H1 (cell line): ENCODE measurements at regions not wholly inside any gene's neighbourhood (a gene's known extent, or its start where the extent isn't known, plus 50 kb on each side); places are given as distances from the start of the nearest gene placed in this dataset.

Experiments used
- CTCF ChIA-PET: fragments of 300-600 bp; sonication (Branson Sonifier 250); formaldehyde crosslinking; loops from one replicate; lab custom pipeline; 2021; ENCODE audit not compliant: partially characterized antibody; lab: Charles Lee
- POLR2A ChIA-PET: fragments of 300-600 bp; sonication (Branson Sonifier 250); formaldehyde crosslinking; loops from one replicate; lab custom pipeline; 2021; ENCODE audit warnings: inconsistent platforms; ENCODE audit not compliant: partially characterized antibody; lab: Charles Lee
- DNase-seq, 2 experiments: peaks; one replicate each; pipeline versions ENCODE4 v3.0.0 to v3.0.0-alpha.2; 2010 to 2022; ENCODE audit warnings: low spot score in 2 of 2, low read depth in 1 of 2, mixed read lengths in 1 of 2
- FAIRE-seq: peaks from 2 replicates; lab custom pipeline; 2011; peaks lifted over from hg19 to GRCh38; lab: Jason Lieb, UNC
- H2AFZ ChIP-seq: 2 replicates; pipeline ENCODE4 v1.8.1; 2012; ENCODE audit warnings: low read length, inconsistent platforms
- H2AK5ac ChIP-seq: 2 replicates; pipeline ENCODE4 v1.6.1; 2013; ENCODE audit warnings: low read depth, low read length
- H2BK120ac ChIP-seq: replicated peaks from 2 replicates; pipeline ENCODE3; 2013; ENCODE audit warnings: low read depth, low read length, inconsistent platforms
- H2BK12ac ChIP-seq: 2 replicates; pipeline ENCODE4 v1.6.1; 2013; ENCODE audit warnings: low read depth, low read length
- H2BK15ac ChIP-seq: 2 replicates; pipeline ENCODE4 v1.6.1; 2013; ENCODE audit warnings: low read length
- H2BK20ac ChIP-seq: 2 replicates; pipeline ENCODE4 v1.6.1; 2013; ENCODE audit warnings: low read length
- H2BK5ac ChIP-seq: 2 replicates; pipeline ENCODE4 v1.6.1; 2013; ENCODE audit warnings: low read depth, low read length
- H3K14ac ChIP-seq: 2 replicates; pipeline ENCODE4 v1.6.1; 2013; ENCODE audit warnings: inconsistent platforms; ENCODE audit not compliant: insufficient read length
- H3K18ac ChIP-seq: 2 replicates; pipeline ENCODE4 v1.6.1; 2013; ENCODE audit warnings: low read length; ENCODE audit errors: extremely low read depth
- H3K23ac ChIP-seq: 2 replicates; pipeline ENCODE4 v1.6.1; 2013; ENCODE audit warnings: inconsistent platforms; ENCODE audit not compliant: insufficient read length
- H3K23me2 ChIP-seq: 2 replicates; pipeline ENCODE4 v1.6.1; 2013; ENCODE audit warnings: low read depth, low read length
- H3K27ac ChIP-seq: 2 replicates; pipeline ENCODE4 v1.6.1; 2011; ENCODE audit warnings: low read depth, low read length, inconsistent platforms
- H3K27me3 ChIP-seq, 4 experiments: replicated peaks in 1 of 4; 1 replicate in 1 of 4; 2 replicates in 3 of 4; pipeline versions ENCODE4 v1.6.1 to v1.8.1; 2011 to 2013; ENCODE audit warnings: low read length in 3 of 4, mild to moderate bottlenecking in 3 of 4, inconsistent platforms in 2 of 4, mixed read lengths in 2 of 4, moderate library complexity in 1 of 4; ENCODE audit not compliant: control insufficient read depth in 3 of 4, insufficient read depth in 3 of 4; ENCODE audit errors: extremely low read depth in 1 of 4
- H3K36me3 ChIP-seq, 4 experiments: 2 replicates each; pipeline versions ENCODE4 v1.6.1 to v1.8.1; 2011 to 2013; ENCODE audit warnings: mild to moderate bottlenecking in 4 of 4, low read length in 3 of 4, moderate library complexity in 2 of 4, control low read depth in 1 of 4, inconsistent platforms in 1 of 4; ENCODE audit not compliant: insufficient read depth in 4 of 4, control insufficient read depth in 2 of 4
- H3K4ac ChIP-seq: replicated peaks from 2 replicates; pipeline ENCODE3; 2013; ENCODE audit warnings: low read length, low read depth, mixed read lengths, inconsistent platforms; ENCODE audit not compliant: insufficient read length
- H3K4me1 ChIP-seq, 4 experiments: replicated peaks in 1 of 4; 1 replicate in 1 of 4; 2 replicates in 3 of 4; pipeline versions ENCODE4 v1.6.1 to v1.8.1; 2011 to 2013; ENCODE audit warnings: low read length in 3 of 4, inconsistent platforms in 2 of 4, mixed read lengths in 1 of 4; ENCODE audit not compliant: insufficient read depth in 4 of 4, control insufficient read depth in 3 of 4
- H3K4me2 ChIP-seq, 2 experiments: 2 replicates each; pipeline versions ENCODE4 v1.6.1 to v1.8.1; 2011 to 2013; ENCODE audit warnings: low read depth in 2 of 2, low read length in 2 of 2, control low read depth in 1 of 2, inconsistent platforms in 1 of 2, mild to moderate bottlenecking in 1 of 2; ENCODE audit not compliant: insufficient read depth in 1 of 2
- H3K4me3 ChIP-seq, 4 experiments: fragments of 200-600, 300-600 bp in 1 of 4; sonication (generic), shearing (Covaris generic), sonication (Bioruptor Twin) in 1 of 4; 2 replicates each; pipeline versions ENCODE4 v1.5.1 to v1.8.1; 2011 to 2016; ENCODE audit warnings: low read length in 4 of 4, low read depth in 3 of 4, control low read depth in 2 of 4, inconsistent platforms in 2 of 4, mild to moderate bottlenecking in 2 of 4, mixed read lengths in 1 of 4, moderate library complexity in 1 of 4; ENCODE audit not compliant: insufficient read depth in 2 of 4; ENCODE audit errors: extremely low read depth in 1 of 4
- H3K56ac ChIP-seq: replicated peaks from 2 replicates; pipeline ENCODE3; 2013; ENCODE audit warnings: low read depth, mild to moderate bottlenecking, mixed read lengths, low read length, inconsistent platforms; ENCODE audit not compliant: insufficient read length
- H3K79me1 ChIP-seq: 2 replicates; pipeline ENCODE4 v1.6.1; 2013; ENCODE audit warnings: low read depth, low read length, control low read depth
- H3K79me2 ChIP-seq, 2 experiments: 2 replicates each; pipeline versions ENCODE4 v1.6.1 to v1.8.1; 2012 to 2013; ENCODE audit warnings: low read length in 2 of 2, mild to moderate bottlenecking in 2 of 2, inconsistent platforms in 1 of 2; ENCODE audit not compliant: insufficient read depth in 2 of 2, control insufficient read depth in 1 of 2
- H3K9ac ChIP-seq, 4 experiments: replicated peaks in 1 of 4; 1 replicate in 1 of 4; 2 replicates in 3 of 4; pipeline versions ENCODE4 v1.6.1 to v1.8.1; 2011 to 2013; ENCODE audit warnings: low read depth in 3 of 4, low read length in 3 of 4, control low read depth in 2 of 4, mild to moderate bottlenecking in 2 of 4, moderate library complexity in 2 of 4, inconsistent platforms in 1 of 4; ENCODE audit errors: extremely low read depth in 1 of 4
- H3K9me3 ChIP-seq, 2 experiments: 2 replicates each; pipeline versions ENCODE4 v1.6.1 to v1.8.1; 2012 to 2013; ENCODE audit warnings: mild to moderate bottlenecking in 2 of 2, moderate library complexity in 2 of 2, control low read depth in 1 of 2, inconsistent platforms in 1 of 2, low read depth in 1 of 2, low read length in 1 of 2, mixed read lengths in 1 of 2; ENCODE audit not compliant: insufficient read depth in 2 of 2
- H4K20me1 ChIP-seq, 2 experiments: replicated peaks in 1 of 2; 2 replicates each; pipeline versions ENCODE3 to v1.8.1; 2011 to 2013; ENCODE audit warnings: inconsistent platforms in 2 of 2, low read length in 2 of 2, mild to moderate bottlenecking in 1 of 2; ENCODE audit not compliant: insufficient read depth in 2 of 2, control insufficient read depth in 1 of 2
- H4K5ac ChIP-seq: 2 replicates; pipeline ENCODE4 v1.6.1; 2013; ENCODE audit warnings: low read length, low read depth, mixed read lengths, inconsistent platforms; ENCODE audit not compliant: insufficient read length
- H4K8ac ChIP-seq: 2 replicates; pipeline ENCODE4 v1.8.0; 2013; ENCODE audit warnings: mild to moderate bottlenecking, moderate library complexity, low read length, inconsistent platforms; ENCODE audit not compliant: insufficient read depth; ENCODE audit errors: extremely low read depth
- H4K91ac ChIP-seq: replicated peaks from 2 replicates; pipeline ENCODE3; 2013; ENCODE audit warnings: low read length, mixed read lengths, inconsistent platforms; ENCODE audit not compliant: insufficient read length
- JUN ChIP-seq: IDR thresholded peaks from 2 replicates; pipeline ENCODE4 v1.6.1; 2011; ENCODE audit warnings: low read depth, mild to moderate bottlenecking, improper control_type of control experiment, low read length
- TBP ChIP-seq: IDR thresholded peaks from 2 replicates; pipeline ENCODE4 v1.6.1; 2011; ENCODE audit warnings: low read depth, low read length, improper control_type of control experiment
- WGBS, 2 experiments: shearing (Covaris generic) in 1 of 2; methylation state at CpG; one replicate each; pipeline versions ENCODE4 v1.1.6 to v1.1.7; 2013 to 2015; ENCODE audit warnings: low lambda C conversion rate in 2 of 2, mixed read lengths in 2 of 2, inconsistent platforms in 1 of 2, low coverage in 1 of 2, missing lambda C conversion rate in 1 of 2; ENCODE audit not compliant: insufficient replicate concordance in 2 of 2, insufficient coverage in 1 of 2, insufficient read length in 1 of 2; ENCODE audit errors: extremely low coverage in 1 of 2, missing lambda C conversion rate in 1 of 2; 5-methylcytosine and 5-hydroxymethylcytosine counted together

- Histone ChIP-seq H3K14ac (no peak overlapping the region), H3K4me1 (no peaks in the 10 kb centered on the region), H3K9me3 (peaks cover 37 to 42% of the 10 kb centered on the region in 2 experiments), H3K79me2 (no peaks in the 10 kb centered on the region), H4K8ac (no peak overlapping the region), H2BK20ac (no peak overlapping the region), H2BK15ac (no peak overlapping the region), H3K27me3 (no peaks in the 10 kb centered on the region), H3K9ac (no peak overlapping the region), H3K4me2 (no peak overlapping the region), H3K27ac (no peak overlapping the region), H2BK120ac (no peak overlapping the region), H3K23ac (no peak overlapping the region), H3K36me3 (no peaks in the 10 kb centered on the region), H4K91ac (no peak overlapping the region), H3K4me3 (no peak overlapping the region), H2BK5ac (no peak overlapping the region), H3K23me2 (no peaks in the 10 kb centered on the region), H4K5ac (no peak overlapping the region), H2AFZ (no peak overlapping the region), H4K20me1 (no peaks in the 10 kb centered on the region), H3K56ac (no peak overlapping the region), H2BK12ac (no peak overlapping the region), H2AK5ac (no peak overlapping the region), H3K79me1 (no peaks in the 10 kb centered on the region), H3K4ac (no peak overlapping the region), H3K18ac (no peak overlapping the region)
- TF ChIP-seq TBP (no peak), JUN (no peak)
- CTCF ChIA-PET, result interaction anchor here (1.6 kb wide), 1 partner anchor 8 kb away, joined by 3 read pairs; no protein-coding TSS in a partner anchor
- DNase-seq (no peak), FAIRE-seq (no peak)
- WGBS, 2 experiments, result 74% methylated on average over 10 of the region's 10 CpGs; no CpG with 5 or more reads in 1 of the 2 experiments
- POLR2A ChIA-PET, result no interaction called here
These were observed 449.8 kb downstream of the KCNJ18 start for GRCh38 chr17:22142091-22142490.
